ENCODE measurements at regions not wholly inside any gene's neighbourhood (a gene's known extent, or its start where the extent isn't known, plus 50 kb on each side); places are given as distances from the start of the nearest gene placed in this dataset.

DNA sequence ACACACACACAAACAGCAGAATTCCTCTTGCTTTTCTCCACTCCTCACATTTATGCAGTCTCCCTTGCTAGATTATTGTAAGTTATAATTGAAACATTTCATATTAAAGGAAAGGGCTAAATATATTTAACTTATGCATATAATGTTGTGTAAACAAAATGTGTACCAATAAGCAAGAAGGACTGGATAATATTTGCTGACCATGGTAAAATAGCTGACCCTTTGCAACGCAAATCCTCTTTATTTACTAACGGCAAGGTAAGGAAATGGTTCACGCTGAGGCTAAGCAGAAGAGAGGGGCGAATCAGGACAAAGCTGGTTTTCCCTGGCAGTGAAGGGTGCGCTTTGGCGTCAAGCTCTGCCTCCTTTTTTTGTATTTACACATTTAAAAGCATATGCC lies 154.2 kb upstream of the IRX4 start:
- no peak overlapping the region for H3K27ac ChIP-seq (ENCODE audit: low read depth, low read length)
- no peaks in the 10 kb centered on the region for H3K9me2 ChIP-seq (replicated peaks; ENCODE audit: control insufficient read depth, low read length)
- no peak overlapping the region for H3K4me2 ChIP-seq (ENCODE audit: low read length)
- H3K9me3 ChIP-seq (ENCODE audit: control insufficient read depth, insufficient read depth, low read length) = no peaks in the 10 kb centered on the region
- H3F3A ChIP-seq (ENCODE audit: control insufficient read depth, insufficient read depth) = no peaks in the 10 kb centered on the region
- no peaks in the 10 kb centered on the region for H4K20me1 ChIP-seq (ENCODE audit: control insufficient read depth, insufficient read depth, low read depth, low read length)
- H3K79me2 ChIP-seq (ENCODE audit: control insufficient read depth, low read length) = no peaks in the 10 kb centered on the region
- peaks cover 8% of the 10 kb centered on the region; the same call in 1 of the 2 replicates for H3K27me3 ChIP-seq (ENCODE audit: control insufficient read depth, low read length)
- TF ChIP-seq, protein P1, sequence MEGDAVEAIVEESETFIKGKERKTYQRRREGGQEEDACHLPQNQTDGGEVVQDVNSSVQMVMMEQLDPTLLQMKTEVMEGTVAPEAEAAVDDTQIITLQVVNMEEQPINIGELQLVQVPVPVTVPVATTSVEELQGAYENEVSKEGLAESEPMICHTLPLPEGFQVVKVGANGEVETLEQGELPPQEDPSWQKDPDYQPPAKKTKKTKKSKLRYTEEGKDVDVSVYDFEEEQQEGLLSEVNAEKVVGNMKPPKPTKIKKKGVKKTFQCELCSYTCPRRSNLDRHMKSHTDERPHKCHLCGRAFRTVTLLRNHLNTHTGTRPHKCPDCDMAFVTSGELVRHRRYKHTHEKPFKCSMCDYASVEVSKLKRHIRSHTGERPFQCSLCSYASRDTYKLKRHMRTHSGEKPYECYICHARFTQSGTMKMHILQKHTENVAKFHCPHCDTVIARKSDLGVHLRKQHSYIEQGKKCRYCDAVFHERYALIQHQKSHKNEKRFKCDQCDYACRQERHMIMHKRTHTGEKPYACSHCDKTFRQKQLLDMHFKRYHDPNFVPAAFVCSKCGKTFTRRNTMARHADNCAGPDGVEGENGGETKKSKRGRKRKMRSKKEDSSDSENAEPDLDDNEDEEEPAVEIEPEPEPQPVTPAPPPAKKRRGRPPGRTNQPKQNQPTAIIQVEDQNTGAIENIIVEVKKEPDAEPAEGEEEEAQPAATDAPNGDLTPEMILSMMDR (IDR thresholded peaks at IDR 0.05; ENCODE audit: low read depth, low read length, poor library complexity, severe bottlenecking) = no peak
- TF ChIP-seq EZH2phosphoT487 (IDR thresholded peaks at IDR 0.05; ENCODE audit: borderline replicate concordance, low read length) = no peak
- H3K36me3 ChIP-seq (ENCODE audit: control insufficient read depth, low read length) = no peaks in the 10 kb centered on the region
- H3K4me1 ChIP-seq (ENCODE audit: control insufficient read depth, low read length) = no peaks in the 10 kb centered on the region
- no peak overlapping the region for H3K4me3 ChIP-seq (ENCODE audit: low read length)

DNA sequence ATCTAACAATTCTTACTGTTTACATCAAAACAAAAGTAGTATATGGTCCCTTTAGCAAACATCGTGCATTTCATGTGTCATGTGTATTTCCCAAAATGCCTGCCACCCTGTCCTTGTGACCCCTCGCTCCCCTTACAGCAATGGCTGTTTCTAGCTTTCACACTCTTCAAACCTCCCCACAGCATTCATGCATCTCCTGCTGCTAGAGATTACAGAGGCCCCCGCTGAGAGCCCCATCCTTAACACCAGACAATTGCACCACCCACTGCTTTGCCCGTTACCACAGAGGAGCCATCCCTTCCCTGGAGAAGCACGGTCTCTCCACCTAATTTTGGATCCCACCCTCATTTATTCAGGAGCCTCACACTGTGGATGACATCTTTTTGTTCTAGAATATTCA lies 149.7 kb upstream of the IRX4 start:
- Histone ChIP-seq H3K36me3 (ENCODE audit: control insufficient read depth, low read length) (no peaks in the 10 kb centered on the region), H3F3A (ENCODE audit: control insufficient read depth, insufficient read depth) (no peaks in the 10 kb centered on the region), H3K27ac (ENCODE audit: low read depth, low read length) (no peak overlapping the region), H3K79me2 (ENCODE audit: control insufficient read depth, low read length) (no peaks in the 10 kb centered on the region), H4K20me1 (ENCODE audit: control insufficient read depth, insufficient read depth, low read depth, low read length) (no peaks in the 10 kb centered on the region), H3K4me2 (ENCODE audit: low read length) (no peak overlapping the region), H3K4me3 (ENCODE audit: low read length) (no peak overlapping the region), H3K27me3 (ENCODE audit: control insufficient read depth, low read length) (peaks cover 6% of the 10 kb centered on the region; the same call in 1 of the 2 replicates), H3K4me1 (ENCODE audit: control insufficient read depth, low read length) (no peaks in the 10 kb centered on the region), H3K9me3 (ENCODE audit: control insufficient read depth, insufficient read depth, low read length) (no peaks in the 10 kb centered on the region), H3K9me2 (replicated peaks; ENCODE audit: control insufficient read depth, low read length) (no peaks in the 10 kb centered on the region)
- TF ChIP-seq EZH2phosphoT487 (IDR thresholded peaks at IDR 0.05; ENCODE audit: borderline replicate concordance, low read length) = no peak
- TF ChIP-seq, protein P1 (IDR thresholded peaks at IDR 0.05; ENCODE audit: low read depth, low read length, poor library complexity, severe bottlenecking) = no peak

DNA sequence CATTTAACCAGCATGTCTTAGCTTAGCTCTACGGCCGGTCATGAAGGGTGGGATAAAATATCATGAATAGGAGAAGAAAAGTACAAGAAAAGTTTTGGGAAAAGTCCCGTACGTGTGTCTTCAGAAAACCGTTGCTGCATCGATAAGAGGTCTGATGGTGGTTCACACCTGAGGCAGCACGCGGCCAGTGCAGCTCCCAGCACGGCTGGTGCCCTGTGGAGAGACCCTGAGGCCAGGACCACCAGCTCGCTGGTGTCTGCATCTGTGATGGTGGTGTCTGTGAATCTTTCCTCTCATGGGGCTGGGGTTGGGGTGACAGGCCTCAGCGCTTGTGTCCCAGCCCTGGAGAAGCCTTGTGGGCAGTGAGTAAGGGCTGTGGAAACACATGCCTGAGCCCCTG lies 148.9 kb upstream of the IRX4 start:
- no peaks in the 10 kb centered on the region for H3K4me1 ChIP-seq (ENCODE audit: control insufficient read depth, low read length)
- no peaks in the 10 kb centered on the region for H4K20me1 ChIP-seq (ENCODE audit: control insufficient read depth, insufficient read depth, low read depth, low read length)
- H3K36me3 ChIP-seq (ENCODE audit: control insufficient read depth, low read length) = no peaks in the 10 kb centered on the region
- TF ChIP-seq, protein P1 (IDR thresholded peaks at IDR 0.05; ENCODE audit: low read depth, low read length, poor library complexity, severe bottlenecking) = no peak
- no peak for TF ChIP-seq EZH2phosphoT487 (IDR thresholded peaks at IDR 0.05; ENCODE audit: borderline replicate concordance, low read length)
- H3K79me2 ChIP-seq (ENCODE audit: control insufficient read depth, low read length) = no peaks in the 10 kb centered on the region
- no peak overlapping the region for H3K4me3 ChIP-seq (ENCODE audit: low read length)
- no peaks in the 10 kb centered on the region for H3K9me3 ChIP-seq (ENCODE audit: control insufficient read depth, insufficient read depth, low read length)
- no peak overlapping the region for H3K4me2 ChIP-seq (ENCODE audit: low read length)
- H3K27ac ChIP-seq (ENCODE audit: low read depth, low read length) = no peak overlapping the region
- H3K27me3 ChIP-seq (ENCODE audit: control insufficient read depth, low read length) = peaks cover 6% of the 10 kb centered on the region; the same call in 1 of the 2 replicates
- no peaks in the 10 kb centered on the region for H3F3A ChIP-seq (ENCODE audit: control insufficient read depth, insufficient read depth)
- no peaks in the 10 kb centered on the region for H3K9me2 ChIP-seq (replicated peaks; ENCODE audit: control insufficient read depth, low read length)

All from DOHH2 (cell line).